K562 (cell line): ENCODE measurements at regions not wholly inside any gene's neighbourhood (a gene's known extent, or its start where the extent isn't known, plus 50 kb on each side); places are given as distances from the start of the nearest gene placed in this dataset.
"Not testable (repeated sequence)": the region's sequence is repeated elsewhere in the genome, so short reads cannot be mapped to it uniquely, and the experiment has no call there.

Experiments used
- ATAC-seq: fragments of 200-7000 bp; cut with Tn5 transposase; 3 replicates; pipeline ENCODE4 v1.9.1; 2020; ENCODE audit warnings: moderate library complexity
- BruUV-seq: library from RNA; stranded (reverse); fragments of 400-500 nt; replicated peaks from 2 replicates; lab custom pipeline; 2021; lab: Mats Ljungman, UMichigan
- CTCF ChIA-PET: fragments of 300-600 bp; formaldehyde crosslinking; extraction: SDS; loops from one replicate; lab custom pipeline; 2021; ENCODE audit warnings: low intra/inter-chr PET ratio; lab: Yijun Ruan, JAX
- POLR2A ChIA-PET: fragments of 300-600, 350-650 bp; sonication (Branson Sonifier 250); formaldehyde crosslinking; extraction: SDS; loops from one replicate; lab custom pipeline; 2021; ENCODE audit warnings: antibody characterized with exemption, inconsistent platforms; lab: Yijun Ruan, JAX
- DNase-seq, 4 experiments: peaks; one replicate each; pipeline versions ENCODE4 v3.0.0 to v3.0.0-alpha.2; 2011 to 2018; ENCODE audit warnings: low spot score in 3 of 4, mixed read lengths in 3 of 4; ENCODE audit errors: extremely low read depth in 1 of 4
- FAIRE-seq: peaks from 2 replicates; lab custom pipeline; 2011; peaks lifted over from hg19 to GRCh38; lab: Jason Lieb, UNC
- H2AFZ ChIP-seq: 2 replicates; pipeline ENCODE4 v1.6.0; 2011; ENCODE audit warnings: low read depth, low read length, control low read depth, inconsistent platforms
- H3K27ac ChIP-seq: fragments of 200-600 bp; 3 replicates; pipeline ENCODE4 v1.8.0; 2011; ENCODE audit warnings: low read depth, mild to moderate bottlenecking, control low read depth, inconsistent platforms, low read length, moderate library complexity, mixed read lengths; ENCODE audit errors: extremely low read depth
- H3K27me3 ChIP-seq, 2 experiments: fragments of 300-600 bp in 1 of 2; 2 replicates in 1 of 2; 3 replicates in 1 of 2; pipeline versions ENCODE4 v1.6.0 to v1.8.0; 2011; ENCODE audit warnings: inconsistent platforms in 2 of 2, low read length in 2 of 2, mild to moderate bottlenecking in 1 of 2, mixed read lengths in 1 of 2, moderate library complexity in 1 of 2; ENCODE audit not compliant: control insufficient read depth in 2 of 2, insufficient read depth in 2 of 2
- H3K36me3 ChIP-seq: fragments of 300-600 bp; 3 replicates; pipeline ENCODE4 v1.8.0; 2011; ENCODE audit warnings: mild to moderate bottlenecking, low read length, inconsistent platforms; ENCODE audit not compliant: control insufficient read depth, insufficient read depth
- H3K4me1 ChIP-seq, 2 experiments: fragments of 200-600 bp in 1 of 2; replicated peaks in 1 of 2; 2 replicates in 1 of 2; 3 replicates in 1 of 2; pipeline versions ENCODE4 v1.5.1 to v1.8.0; 2011; ENCODE audit warnings: inconsistent platforms in 2 of 2, low read length in 2 of 2, mild to moderate bottlenecking in 1 of 2, mixed read lengths in 1 of 2, moderate library complexity in 1 of 2; ENCODE audit not compliant: control insufficient read depth in 2 of 2, insufficient read depth in 2 of 2
- H3K4me2 ChIP-seq: 2 replicates; pipeline ENCODE4 v1.6.1; 2011; ENCODE audit warnings: low read length, control low read depth, inconsistent platforms, mixed read lengths; ENCODE audit not compliant: insufficient read depth
- H3K4me3 ChIP-seq: fragments of 200-600 bp; sonication (generic), shearing (Covaris generic); 2 replicates; pipeline ENCODE4 v1.5.1; 2016; ENCODE audit warnings: control low read depth, inconsistent platforms
- H3K79me2 ChIP-seq: fragments of 200-600 bp; 3 replicates; pipeline ENCODE4 v1.8.0; 2011; ENCODE audit warnings: low read length, inconsistent platforms; ENCODE audit not compliant: control insufficient read depth, insufficient read depth
- H3K9ac ChIP-seq, 2 experiments: 2 replicates each; pipeline versions ENCODE4 v1.6.0 to v1.6.1; 2011; ENCODE audit warnings: low read depth in 2 of 2, low read length in 2 of 2, control low read depth in 1 of 2, inconsistent platforms in 1 of 2, mild to moderate bottlenecking in 1 of 2, mixed read lengths in 1 of 2; ENCODE audit not compliant: insufficient read depth in 1 of 2
- H3K9me1 ChIP-seq: one replicate; pipeline ENCODE4 v1.6.0; 2011; ENCODE audit warnings: inconsistent platforms, mild to moderate bottlenecking, low read length, moderate library complexity; ENCODE audit not compliant: control insufficient read depth, insufficient read depth
- H3K9me3 ChIP-seq: replicated peaks from 2 replicates; pipeline ENCODE4 v1.5.1; 2011; ENCODE audit warnings: low read depth, low read length, inconsistent platforms; ENCODE audit not compliant: control insufficient read depth, insufficient read depth
- H4K20me1 ChIP-seq: replicated peaks from 2 replicates; pipeline ENCODE4 v1.6.1; 2011; ENCODE audit warnings: low read length, inconsistent platforms, mixed read lengths; ENCODE audit not compliant: control insufficient read depth, insufficient read depth
- FOXP1 ChIP-seq: sonication (generic); formaldehyde crosslinking; IDR thresholded peaks from 2 replicates; pipeline ENCODE4 v1.8.0; 2022; ENCODE audit warnings: mild to moderate bottlenecking, missing genetic modification reagents
- MAFG ChIP-seq: fragments of 450-650 bp; conservative IDR thresholded peaks from 2 replicates; pipeline ENCODE4 v1.6.1; 2016; ENCODE audit warnings: missing genetic modification characterization, missing compliant biosample characterization
- RBFOX2 ChIP-seq: fragments of 200-400 bp; formaldehyde crosslinking; IDR thresholded peaks from 2 replicates; pipeline ENCODE4 v1.6.1; 2017; ENCODE audit warnings: low read depth, mild to moderate bottlenecking, low read length, moderate library complexity
- SFPQ ChIP-seq: fragments of 200-400 bp; formaldehyde crosslinking; IDR thresholded peaks from 2 replicates; pipeline ENCODE4 v1.6.1; 2017; ENCODE audit warnings: mild to moderate bottlenecking, low read depth, low read length, moderate library complexity
- TFAP4 ChIP-seq: sonication (generic); formaldehyde crosslinking; IDR thresholded peaks from 2 replicates; pipeline ENCODE4 v1.8.0; 2022; ENCODE audit warnings: missing genetic modification reagents, mild to moderate bottlenecking, moderate library complexity, borderline replicate concordance
- XRCC3 ChIP-seq: fragments of 450-650 bp; IDR thresholded peaks from 2 replicates; pipeline ENCODE4 v1.6.1; 2017; ENCODE audit warnings: mild to moderate bottlenecking, moderate library complexity
- ZNF431 ChIP-seq: sonication (generic); formaldehyde crosslinking; IDR thresholded peaks from 2 replicates; pipeline ENCODE4 v1.8.0; 2022; ENCODE audit warnings: mild to moderate bottlenecking, missing genetic modification reagents
- ZNF561 ChIP-seq: fragments of 450-650 bp; formaldehyde crosslinking; conservative IDR thresholded peaks from 2 replicates; pipeline ENCODE4 v1.4.0; 2020; ENCODE audit warnings: mild to moderate bottlenecking, moderate library complexity
- ZNF695 ChIP-seq: fragments of 450-650 bp; formaldehyde crosslinking; IDR thresholded peaks from 2 replicates; pipeline ENCODE4 v1.4.0; 2020; ENCODE audit warnings: mild to moderate bottlenecking, moderate library complexity
- ZNF76 ChIP-seq: fragments of 250-450 bp; sonication (Bioruptor Pico); IDR thresholded peaks from 2 replicates; pipeline ENCODE4 v1.4.0; 2020; ENCODE audit warnings: mild to moderate bottlenecking, moderate library complexity, borderline replicate concordance
- WGBS: fragments of 100-300 bp; shearing (Covaris generic); methylation state at CpG from one replicate; pipeline ENCODE4 v1.1.6; 2016; ENCODE audit warnings: low coverage, mixed read lengths; ENCODE audit not compliant: insufficient coverage; ENCODE audit errors: missing lambda C conversion rate; 5-methylcytosine and 5-hydroxymethylcytosine counted together
- in situ Hi-C: fragments of 300-500 bp; cut with MboI; formaldehyde crosslinking; loops from 4 replicates; pipeline ENCODE4 v1.15.0; 2018; ENCODE audit warnings: inconsistent platforms, mixed read lengths
- intact Hi-C: fragments of 100-400 bp; cut with micrococcal nuclease; formaldehyde crosslinking; loops from 2 replicates; pipeline ENCODE4 v1.14.2; 2022
- TF ChIP-seq, protein P1 (sequence below): fragments of 250-450 bp; sonication (Bioruptor Pico); IDR thresholded peaks from 2 replicates; pipeline ENCODE4 v1.5.0; 2021
- TF ChIP-seq, protein P2 (sequence below): fragments of 250-450 bp; sonication (Bioruptor Pico); IDR thresholded peaks from 2 replicates; pipeline ENCODE4 v1.4.0; 2020; ENCODE audit warnings: borderline replicate concordance
- TF ChIP-seq, protein P3 (sequence below): fragments of 250-450 bp; sonication (Bioruptor Pico); IDR thresholded peaks from 2 replicates; pipeline ENCODE4 v1.4.0; 2020; ENCODE audit warnings: mild to moderate bottlenecking

DNA sequence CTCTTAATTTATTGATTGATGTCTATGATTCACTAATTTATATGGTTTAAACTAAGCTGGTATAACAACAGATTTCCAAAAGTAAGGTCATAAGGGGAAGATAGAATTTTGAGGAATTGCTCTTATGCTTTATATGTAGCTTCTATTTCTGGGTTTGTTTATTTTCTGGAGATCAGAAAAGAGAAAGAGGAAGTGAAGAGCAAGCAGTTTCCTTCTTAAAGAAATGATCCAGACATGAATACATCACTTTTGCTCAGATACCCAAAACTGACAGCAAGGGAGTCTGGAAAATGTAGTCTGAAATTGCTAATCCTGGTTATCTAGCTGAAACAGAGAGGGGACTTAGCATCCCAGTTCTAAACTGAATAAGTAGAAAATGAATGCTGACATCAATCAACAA is 912.5 kb upstream of the CRIM1 start (continued):
- TF ChIP-seq ZNF76 = no peak
- TF ChIP-seq, protein P1, sequence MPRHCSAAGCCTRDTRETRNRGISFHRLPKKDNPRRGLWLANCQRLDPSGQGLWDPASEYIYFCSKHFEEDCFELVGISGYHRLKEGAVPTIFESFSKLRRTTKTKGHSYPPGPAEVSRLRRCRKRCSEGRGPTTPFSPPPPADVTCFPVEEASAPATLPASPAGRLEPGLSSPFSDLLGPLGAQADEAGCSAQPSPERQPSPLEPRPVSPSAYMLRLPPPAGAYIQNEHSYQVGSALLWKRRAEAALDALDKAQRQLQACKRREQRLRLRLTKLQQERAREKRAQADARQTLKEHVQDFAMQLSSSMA (CRISPR knock-in tag) = no peak
- TF ChIP-seq, protein P2, sequence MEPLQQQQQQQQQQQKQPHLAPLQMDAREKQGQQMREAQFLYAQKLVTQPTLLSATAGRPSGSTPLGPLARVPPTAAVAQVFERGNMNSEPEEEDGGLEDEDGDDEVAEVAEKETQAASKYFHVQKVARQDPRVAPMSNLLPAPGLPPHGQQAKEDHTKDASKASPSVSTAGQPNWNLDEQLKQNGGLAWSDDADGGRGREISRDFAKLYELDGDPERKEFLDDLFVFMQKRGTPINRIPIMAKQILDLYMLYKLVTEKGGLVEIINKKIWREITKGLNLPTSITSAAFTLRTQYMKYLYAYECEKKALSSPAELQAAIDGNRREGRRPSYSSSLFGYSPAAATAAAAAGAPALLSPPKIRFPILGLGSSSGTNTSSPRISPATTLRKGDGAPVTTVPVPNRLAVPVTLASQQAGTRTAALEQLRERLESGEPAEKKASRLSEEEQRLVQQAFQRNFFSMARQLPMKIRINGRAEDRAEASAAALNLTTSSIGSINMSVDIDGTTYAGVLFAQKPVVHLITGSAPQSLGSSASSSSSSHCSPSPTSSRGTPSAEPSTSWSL (CRISPR knock-in tag) = no peak
- no peak for TF ChIP-seq RBFOX2
- TF ChIP-seq ZNF431 (CRISPR knock-in tag) = no peak
- TF ChIP-seq, protein P3, sequence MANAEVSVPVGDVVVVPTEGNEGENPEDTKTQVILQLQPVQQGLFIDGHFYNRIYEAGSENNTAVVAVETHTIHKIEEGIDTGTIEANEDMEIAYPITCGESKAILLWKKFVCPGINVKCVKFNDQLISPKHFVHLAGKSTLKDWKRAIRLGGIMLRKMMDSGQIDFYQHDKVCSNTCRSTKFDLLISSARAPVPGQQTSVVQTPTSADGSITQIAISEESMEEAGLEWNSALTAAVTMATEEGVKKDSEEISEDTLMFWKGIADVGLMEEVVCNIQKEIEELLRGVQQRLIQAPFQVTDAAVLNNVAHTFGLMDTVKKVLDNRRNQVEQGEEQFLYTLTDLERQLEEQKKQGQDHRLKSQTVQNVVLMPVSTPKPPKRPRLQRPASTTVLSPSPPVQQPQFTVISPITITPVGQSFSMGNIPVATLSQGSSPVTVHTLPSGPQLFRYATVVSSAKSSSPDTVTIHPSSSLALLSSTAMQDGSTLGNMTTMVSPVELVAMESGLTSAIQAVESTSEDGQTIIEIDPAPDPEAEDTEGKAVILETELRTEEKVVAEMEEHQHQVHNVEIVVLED (CRISPR knock-in tag) = no peak
- no peak for TF ChIP-seq SFPQ
- no peak for TF ChIP-seq XRCC3
- TF ChIP-seq FOXP1 = no peak
- TF ChIP-seq ZNF695 (CRISPR knock-in tag) = no peak
- no peak for TF ChIP-seq MAFG (tag)
- no peak for TF ChIP-seq TFAP4 (CRISPR knock-in tag)
- TF ChIP-seq ZNF561 (CRISPR knock-in tag) = no peak

DNA sequence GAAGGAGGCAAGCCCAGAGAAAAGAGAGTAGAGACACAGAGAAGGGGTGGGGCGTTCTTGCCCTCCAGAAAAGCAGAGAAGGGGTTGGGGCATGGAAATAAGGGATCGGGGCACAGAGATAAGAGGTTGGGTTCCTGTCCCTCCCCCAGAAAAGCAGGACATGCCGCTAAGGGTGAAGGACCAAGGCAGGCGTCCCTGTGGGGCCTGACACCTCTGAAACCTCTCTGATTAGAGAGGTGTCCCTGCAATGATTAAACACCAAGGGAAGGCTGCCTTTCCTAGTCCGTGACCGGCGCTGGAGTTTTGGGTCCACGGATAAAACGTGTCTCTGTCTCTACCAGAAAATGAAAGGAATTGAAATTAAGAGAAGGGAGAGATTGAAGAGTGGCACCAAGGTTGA is 914.0 kb upstream of the CRIM1 start:
- in situ Hi-C loops, intact Hi-C loops, H3K79me2 ChIP-seq, H2AFZ ChIP-seq, H3K4me1 ChIP-seq, POLR2A ChIA-PET, H3K9ac ChIP-seq, H3K36me3 ChIP-seq, H3K9me1 ChIP-seq, FAIRE-seq, DNase-seq, CTCF ChIA-PET, H3K4me2 ChIP-seq, H3K4me3 ChIP-seq, H3K27me3 ChIP-seq, H4K20me1 ChIP-seq, H3K9me3 ChIP-seq, ATAC-seq, BruUV-seq, H3K27ac ChIP-seq: not testable (repeated sequence)
- 0% methylated on average over 7 of the region's 9 CpGs for WGBS
